Naive B cell (primary cell): ENCODE measurements at regions not wholly inside any gene's neighbourhood (a gene's known extent, or its start where the extent isn't known, plus 50 kb on each side); places are given as distances from the start of the nearest gene placed in this dataset.

Experiments used
- ATAC-seq, 2 donors: fragments of 150-1000 bp; cut with Tn5 transposase; 2 replicates each; pipeline ENCODE4 v1.10.0; 2021; ENCODE audit warnings: low read depth in 2 of 2, mild to moderate bottlenecking in 2 of 2, moderate library complexity in 2 of 2
- DNase-seq: peaks from one replicate; pipeline ENCODE4 v3.0.0; 2022
- H3K27ac Mint-ChIP-seq, 6 donors: one replicate each; pipeline ENCODE4 v1.8.0; 2020 to 2022; ENCODE audit warnings: mild to moderate bottlenecking in 6 of 6, mixed read lengths in 6 of 6, moderate library complexity in 5 of 6, inconsistent platforms in 2 of 6
- H3K27me3 Mint-ChIP-seq, 3 donors: one replicate each; pipeline ENCODE4 v1.8.0; 2021 to 2022; ENCODE audit warnings: mixed read lengths in 3 of 3, mild to moderate bottlenecking in 1 of 3
- H3K36me3 Mint-ChIP-seq, 2 donors: one replicate each; pipeline ENCODE4 v1.8.0; 2020 to 2022; ENCODE audit warnings: mixed read lengths in 2 of 2, inconsistent platforms in 1 of 2, mild to moderate bottlenecking in 1 of 2
- H3K4me1 Mint-ChIP-seq, 3 donors: one replicate each; pipeline ENCODE4 v1.8.0; 2020 to 2022; ENCODE audit warnings: mixed read lengths in 3 of 3, inconsistent platforms in 1 of 3, mild to moderate bottlenecking in 1 of 3, moderate library complexity in 1 of 3
- H3K4me3 Mint-ChIP-seq, 8 donors: one replicate each; pipeline ENCODE4 v1.8.0; 2020 to 2022; ENCODE audit warnings: mild to moderate bottlenecking in 8 of 8, mixed read lengths in 8 of 8, moderate library complexity in 8 of 8, inconsistent platforms in 2 of 8
- H3K9me3 Mint-ChIP-seq, 7 donors: one replicate each; pipeline ENCODE4 v1.8.0; 2020 to 2022; ENCODE audit warnings: mixed read lengths in 7 of 7, mild to moderate bottlenecking in 5 of 7, inconsistent platforms in 2 of 7, moderate library complexity in 1 of 7

DNA sequence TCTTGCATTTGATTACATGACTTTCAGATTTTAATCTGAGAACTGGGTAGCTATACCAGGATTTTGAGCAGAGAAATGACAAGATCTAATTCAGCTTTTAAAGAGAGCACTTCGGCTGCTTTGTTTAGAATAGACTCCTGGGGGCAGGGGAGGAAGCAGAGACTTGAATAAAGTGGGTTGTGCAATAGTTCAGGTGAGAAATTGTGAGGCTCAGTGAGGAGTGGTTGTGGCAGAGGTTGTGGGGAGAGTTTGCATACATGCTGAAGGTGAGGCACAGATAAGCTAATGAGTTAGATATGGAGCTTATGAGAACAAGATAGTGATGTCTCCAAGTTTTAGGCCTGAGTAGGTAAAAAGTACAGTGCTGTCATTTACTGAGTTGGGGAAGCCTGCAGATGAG, 281.4 kb downstream of the FLRT2 start:
- peaks cover 0 to 12% (median 3%) of the 10 kb centered on the region in 7 donors for H3K9me3 Mint-ChIP-seq
- DNase-seq (no peak), ATAC-seq (no peak)
- no peaks in the 10 kb centered on the region for H3K27me3 Mint-ChIP-seq
- no peaks in the 10 kb centered on the region for H3K36me3 Mint-ChIP-seq
- no peaks in the 10 kb centered on the region for H3K4me1 Mint-ChIP-seq
- no peak overlapping the region for H3K4me3 Mint-ChIP-seq
- peak overlapping the region in 2 of 6 donors; percentile 26 to 33 for H3K27ac Mint-ChIP-seq

GRCh38 chr14:85799668-85800067, 269.7 kb downstream of the FLRT2 start:
- Mint-ChIP-seq H3K27ac (no peak overlapping the region), H3K36me3 (no peaks in the 10 kb centered on the region), H3K27me3 (no peaks in the 10 kb centered on the region), H3K9me3 (peaks cover 2 to 10% (median 6%) of the 10 kb centered on the region in 7 donors), H3K4me1 (no peaks in the 10 kb centered on the region), H3K4me3 (no peak overlapping the region)
- no peak for ATAC-seq
- DNase-seq: no peak

- Mint-ChIP-seq H3K36me3 (no peaks in the 10 kb centered on the region), H3K4me3 (no peak overlapping the region), H3K27me3 (no peaks in the 10 kb centered on the region), H3K27ac (no peak overlapping the region), H3K4me1 (no peaks in the 10 kb centered on the region), H3K9me3 (peaks cover 0 to 7% (median 2%) of the 10 kb centered on the region in 7 donors)
- no peak for ATAC-seq
- no peak for DNase-seq
These were observed 268.9 kb downstream of the FLRT2 start for GRCh38 chr14:85798856-85799255.

GRCh38 chr14:85793533-85793932, 263.6 kb downstream of the FLRT2 start:
- peaks cover 0 to 1% (median 0%) of the 10 kb centered on the region in 7 donors for H3K9me3 Mint-ChIP-seq
- ATAC-seq (no peak), DNase-seq (no peak)
- no peaks in the 10 kb centered on the region for H3K4me1 Mint-ChIP-seq
- H3K36me3 Mint-ChIP-seq: no peaks in the 10 kb centered on the region
- H3K27me3 Mint-ChIP-seq: no peaks in the 10 kb centered on the region
- no peak overlapping the region for H3K27ac Mint-ChIP-seq
- no peak overlapping the region for H3K4me3 Mint-ChIP-seq

GRCh38 chr14:85789506-85789905, 259.6 kb downstream of the FLRT2 start:
- DNase-seq: no peak

GRCh38 chr14:85788470-85789233, 258.7 kb downstream of the FLRT2 start:
- Mint-ChIP-seq H3K36me3 (no peaks in the 10 kb centered on the region), H3K4me1 (no peaks in the 10 kb centered on the region), H3K4me3 (no peak overlapping the region), H3K27me3 (no peaks in the 10 kb centered on the region), H3K9me3 (peaks cover 0 to 4% (median 0%) of the 10 kb centered on the region in 7 donors), H3K27ac (no peak overlapping the region)
- ATAC-seq (no peak), DNase-seq (no peak)

More at GRCh38 chr14:85789506-85789905, 259.6 kb downstream of the FLRT2 start:
- no peak for ATAC-seq
- Mint-ChIP-seq H3K9me3 (peaks cover 0 to 2% (median 0%) of the 10 kb centered on the region in 7 donors), H3K4me3 (no peak overlapping the region), H3K36me3 (no peaks in the 10 kb centered on the region), H3K27ac (peak overlapping the region in 1 of 6 donors; percentile 16), H3K4me1 (no peaks in the 10 kb centered on the region), H3K27me3 (no peaks in the 10 kb centered on the region)

DNA sequence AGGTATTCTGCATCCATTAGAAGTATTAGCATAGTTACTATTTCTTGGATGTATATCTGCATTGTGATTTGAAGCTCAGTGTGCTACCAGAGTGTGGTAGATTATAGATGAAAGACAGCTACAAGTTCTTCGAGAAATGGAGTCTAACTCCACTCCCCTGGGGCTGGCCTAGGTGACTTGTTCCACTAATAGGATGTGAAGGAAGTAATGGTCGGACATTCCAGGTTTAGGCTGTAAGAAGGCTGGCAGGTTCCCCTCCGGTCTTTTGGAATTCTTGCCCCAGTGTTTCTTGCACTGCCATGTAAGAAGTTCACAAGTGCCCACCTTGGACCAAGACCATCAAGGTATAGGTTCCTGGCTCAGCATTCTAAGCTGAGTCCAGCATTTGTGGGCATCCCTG, 236.4 kb downstream of the FLRT2 start:
- H3K4me3 Mint-ChIP-seq: no peak overlapping the region
- no peaks in the 10 kb centered on the region for H3K27me3 Mint-ChIP-seq
- no peaks in the 10 kb centered on the region for H3K36me3 Mint-ChIP-seq
- peaks cover 0 to 7% (median 0%) of the 10 kb centered on the region in 7 donors for H3K9me3 Mint-ChIP-seq
- H3K27ac Mint-ChIP-seq: no peak overlapping the region
- no peak for DNase-seq
- H3K4me1 Mint-ChIP-seq: no peaks in the 10 kb centered on the region
- ATAC-seq: no peak

GRCh38 chr14:85764822-85765221, 234.9 kb downstream of the FLRT2 start:
- H3K4me1 Mint-ChIP-seq: no peaks in the 10 kb centered on the region
- peaks cover 0 to 7% (median 0%) of the 10 kb centered on the region in 7 donors for H3K9me3 Mint-ChIP-seq
- H3K27ac Mint-ChIP-seq: no peak overlapping the region
- ATAC-seq (no peak), DNase-seq (no peak)
- no peak overlapping the region for H3K4me3 Mint-ChIP-seq
- peaks cover 0 to 4% (median 0%) of the 10 kb centered on the region in 3 donors for H3K27me3 Mint-ChIP-seq
- no peaks in the 10 kb centered on the region for H3K36me3 Mint-ChIP-seq

GRCh38 chr14:85762526-85762925, 232.6 kb downstream of the FLRT2 start:
- ATAC-seq (no peak), DNase-seq (no peak)
- peaks cover 0 to 4% (median 0%) of the 10 kb centered on the region in 3 donors for H3K27me3 Mint-ChIP-seq
- no peak overlapping the region for H3K4me3 Mint-ChIP-seq
- H3K36me3 Mint-ChIP-seq: no peaks in the 10 kb centered on the region
- no peak overlapping the region for H3K27ac Mint-ChIP-seq
- H3K4me1 Mint-ChIP-seq: no peaks in the 10 kb centered on the region
- peaks cover 0 to 7% (median 2%) of the 10 kb centered on the region in 7 donors for H3K9me3 Mint-ChIP-seq

GRCh38 chr14:85752175-85752574, 222.2 kb downstream of the FLRT2 start:
- Mint-ChIP-seq H3K36me3 (no peaks in the 10 kb centered on the region), H3K4me3 (no peak overlapping the region), H3K4me1 (no peaks in the 10 kb centered on the region), H3K9me3 (peaks cover 0 to 8% (median 2%) of the 10 kb centered on the region in 7 donors), H3K27me3 (no peaks in the 10 kb centered on the region), H3K27ac (no peak overlapping the region)
- DNase-seq (no peak), ATAC-seq (no peak)

- no peaks in the 10 kb centered on the region for H3K4me1 Mint-ChIP-seq
- no peak overlapping the region for H3K27ac Mint-ChIP-seq
- peak overlapping the region in 1 of 8 donors; percentile 32 for H3K4me3 Mint-ChIP-seq
- no peaks in the 10 kb centered on the region for H3K36me3 Mint-ChIP-seq
- H3K9me3 Mint-ChIP-seq: peaks cover 0 to 28% (median 4%) of the 10 kb centered on the region in 7 donors
- DNase-seq (no peak), ATAC-seq (no peak)
- H3K27me3 Mint-ChIP-seq: no peaks in the 10 kb centered on the region
These were observed 214.6 kb downstream of the FLRT2 start for GRCh38 chr14:85744573-85744972.

DNA sequence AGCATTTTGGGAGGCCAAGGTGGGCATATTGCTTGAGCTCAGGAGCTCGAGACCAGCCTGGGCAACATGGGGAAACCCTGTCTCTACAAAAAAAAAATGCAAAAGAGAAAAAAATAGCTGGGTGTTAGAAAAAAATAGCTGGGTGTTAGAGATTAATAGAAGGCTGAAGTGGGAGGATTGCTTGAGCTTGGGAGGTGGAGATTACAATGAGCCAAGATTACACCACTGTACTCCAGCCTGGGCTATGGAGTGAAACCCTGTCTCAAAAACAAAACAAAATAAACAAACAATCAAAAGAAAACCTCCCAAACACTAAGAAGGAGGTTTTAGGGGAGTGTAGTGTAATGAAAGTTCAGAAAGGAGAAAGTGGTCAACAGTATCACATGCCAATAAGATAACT, 202.1 kb downstream of the FLRT2 start:
- ATAC-seq: no peak
- Mint-ChIP-seq H3K4me3 (no peak overlapping the region), H3K4me1 (no peaks in the 10 kb centered on the region), H3K27ac (no peak overlapping the region), H3K27me3 (no peaks in the 10 kb centered on the region), H3K9me3 (peaks cover 0 to 5% (median 2%) of the 10 kb centered on the region in 7 donors), H3K36me3 (no peaks in the 10 kb centered on the region)
- no peak for DNase-seq

- no peak overlapping the region for H3K4me3 Mint-ChIP-seq
- no peaks in the 10 kb centered on the region for H3K27me3 Mint-ChIP-seq
- no peaks in the 10 kb centered on the region for H3K4me1 Mint-ChIP-seq
- peaks cover 0 to 5% (median 2%) of the 10 kb centered on the region in 7 donors for H3K9me3 Mint-ChIP-seq
- no peak for ATAC-seq
- no peak overlapping the region for H3K27ac Mint-ChIP-seq
- no peak for DNase-seq
- H3K36me3 Mint-ChIP-seq: no peaks in the 10 kb centered on the region
These were observed 201.2 kb downstream of the FLRT2 start for GRCh38 chr14:85731186-85731585.

DNA sequence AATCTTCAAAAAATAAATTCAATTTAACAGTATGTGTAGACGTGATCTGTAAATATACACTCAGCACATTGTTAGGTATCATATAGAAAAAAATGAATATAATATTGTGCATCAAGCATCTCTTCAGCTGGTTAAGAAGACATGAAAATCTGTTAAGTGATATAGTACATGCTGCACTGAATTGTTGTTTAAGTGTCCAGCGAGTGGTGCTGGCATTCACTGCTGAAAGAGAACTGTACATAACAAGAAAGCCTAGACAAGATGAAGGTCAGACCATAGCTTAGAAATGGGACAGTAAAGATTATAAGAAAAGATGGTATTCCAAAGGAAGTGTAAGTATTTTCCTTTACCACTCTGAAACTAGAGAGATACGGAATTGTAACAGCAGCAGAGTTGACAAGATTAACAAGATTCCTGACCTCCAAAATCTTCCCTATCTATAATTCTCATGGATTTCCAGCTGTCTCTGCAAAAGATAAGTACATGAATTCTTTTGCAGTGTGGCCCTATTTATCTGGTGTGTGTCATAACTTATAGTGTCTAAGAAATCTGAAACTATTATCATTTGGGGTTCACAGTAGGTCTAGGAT, 198.6 kb downstream of the FLRT2 start:
- H3K9me3 Mint-ChIP-seq: peaks cover 0 to 5% (median 2%) of the 10 kb centered on the region in 7 donors

More for the DNA sequence above, 198.6 kb downstream of the FLRT2 start:
- no peak for ATAC-seq
- no peak overlapping the region for H3K27ac Mint-ChIP-seq
- H3K4me1 Mint-ChIP-seq: no peaks in the 10 kb centered on the region
- DNase-seq: no peak
- H3K27me3 Mint-ChIP-seq: no peaks in the 10 kb centered on the region
- H3K4me3 Mint-ChIP-seq: no peak overlapping the region
- no peaks in the 10 kb centered on the region for H3K36me3 Mint-ChIP-seq
